GM12878 (cell line): ENCODE measurements at regions not wholly inside any gene's neighbourhood (a gene's known extent, or its start where the extent isn't known, plus 50 kb on each side); places are given as distances from the start of the nearest gene placed in this dataset.

Experiments
- ATAC-seq: fragments of 200-7000 bp; cut with Tn5 transposase; 3 replicates; pipeline ENCODE4 v1.9.1; 2020; ENCODE audit warnings: mild to moderate bottlenecking, moderate library complexity
- BruUV-seq: library from RNA; stranded (reverse); fragments of 400-500 nt; replicated peaks from 2 replicates; lab custom pipeline; 2021; lab: Mats Ljungman, UMichigan
- CTCF ChIA-PET: fragments of 300-600 bp; sonication (Branson Sonifier 250); formaldehyde crosslinking; extraction: SDS; loops from one replicate; lab custom pipeline; 2021; ENCODE audit warnings: inconsistent platforms; lab: Yijun Ruan, JAX
- POLR2A ChIA-PET: fragments of 350-600 bp; formaldehyde crosslinking; extraction: SDS; loops from one replicate; lab custom pipeline; 2021; ENCODE audit warnings: inconsistent platforms; lab: Charles Lee
- RAD21 ChIA-PET: fragments of 300-600 bp; sonication (Branson Sonifier 250); formaldehyde crosslinking; loops from one replicate; lab custom pipeline; 2023; ENCODE audit warnings: antibody characterized with exemption; ENCODE audit not compliant: unreplicated experiment; lab: Charles Lee
- SMC1A ChIA-PET: fragments of 300-600 bp; sonication (Branson Sonifier 250); formaldehyde crosslinking; loops from one replicate; lab custom pipeline; 2023; ENCODE audit not compliant: unreplicated experiment, uncharacterized antibody; lab: Charles Lee
- DNase-seq: peaks from one replicate; pipeline ENCODE4 v3.0.0-alpha.2; 2011; ENCODE audit warnings: low read depth, low spot score
- FAIRE-seq: peaks from 3 replicates; lab custom pipeline; 2011; peaks lifted over from hg19 to GRCh38; lab: Jason Lieb, UNC
- H2AFZ ChIP-seq: 2 replicates; pipeline ENCODE4 v1.6.0; 2011; ENCODE audit warnings: low read depth, low read length, control low read depth; ENCODE audit not compliant: control insufficient read depth
- H3K27ac ChIP-seq: 2 replicates; pipeline ENCODE4 v1.5.1; 2011; ENCODE audit warnings: control low read depth; ENCODE audit not compliant: control insufficient read depth, insufficient read depth
- H3K27me3 ChIP-seq, 2 experiments: replicated peaks in 1 of 2; 2 replicates each; pipeline versions ENCODE4 v1.6.0 to v1.6.1; 2011; ENCODE audit warnings: low read length in 1 of 2; ENCODE audit not compliant: control insufficient read depth in 2 of 2, insufficient read depth in 2 of 2
- H3K36me3 ChIP-seq, 2 experiments: 2 replicates each; pipeline ENCODE4 v1.5.1; 2011; ENCODE audit warnings: low read length in 1 of 2; ENCODE audit not compliant: control insufficient read depth in 2 of 2, insufficient read depth in 2 of 2
- H3K4me1 ChIP-seq: 2 replicates; pipeline ENCODE4 v1.6.1; 2011; ENCODE audit warnings: mild to moderate bottlenecking, low read length, moderate library complexity, mixed read lengths; ENCODE audit not compliant: control insufficient read depth, insufficient read depth
- H3K4me2 ChIP-seq: 2 replicates; pipeline ENCODE4 v1.6.0; 2011; ENCODE audit warnings: control low read depth; ENCODE audit not compliant: control insufficient read depth, insufficient read depth
- H3K4me3 ChIP-seq: fragments of 200-600 bp; sonication (generic); 2 replicates; pipeline ENCODE4 v1.5.1; 2016
- H3K79me2 ChIP-seq: 2 replicates; pipeline ENCODE4 v1.6.0; 2011; ENCODE audit warnings: low read length; ENCODE audit not compliant: control insufficient read depth, insufficient read depth
- H3K9ac ChIP-seq: 2 replicates; pipeline ENCODE4 v1.8.0; 2011; ENCODE audit warnings: low read length, control low read depth, mixed read lengths; ENCODE audit not compliant: control insufficient read depth, insufficient read depth
- H3K9me3 ChIP-seq: replicated peaks from 3 replicates; pipeline ENCODE4 v1.5.1; 2011; ENCODE audit warnings: mild to moderate bottlenecking, low read length; ENCODE audit not compliant: control insufficient read depth, insufficient read depth
- H4K20me1 ChIP-seq: 2 replicates; pipeline ENCODE4 v1.6.0; 2011; ENCODE audit not compliant: control insufficient read depth, insufficient read depth
- ASH2L ChIP-seq: fragments of 300-600, 200-600 bp; sonication (generic); IDR thresholded peaks from 2 replicates; pipeline ENCODE4 v1.6.1; 2017; ENCODE audit warnings: low read depth, mild to moderate bottlenecking, borderline replicate concordance
- BMI1 ChIP-seq: fragments of 450-650 bp; IDR thresholded peaks from 2 replicates; pipeline ENCODE4 v1.6.1; 2016; ENCODE audit warnings: mild to moderate bottlenecking, moderate library complexity, borderline replicate concordance
- CBX3 ChIP-seq: fragments of 200-600 bp; sonication (generic); IDR thresholded peaks from 2 replicates; pipeline ENCODE4 v1.6.1; 2016; ENCODE audit warnings: low read depth, borderline replicate concordance
- CBX5 ChIP-seq: sonication (generic); IDR thresholded peaks from 2 replicates; pipeline ENCODE4 v1.6.1; 2016; ENCODE audit warnings: low read depth, moderate library complexity, mild to moderate bottlenecking, inconsistent platforms
- FOXM1 ChIP-seq: IDR thresholded peaks from 2 replicates; pipeline ENCODE4 v1.6.1; 2012; ENCODE audit warnings: low read depth, mild to moderate bottlenecking, inconsistent platforms, low read length, moderate library complexity
- HSF1 ChIP-seq: fragments of 150-350 bp; IDR thresholded peaks from 2 replicates; pipeline ENCODE4 v1.6.1; 2014; ENCODE audit warnings: mild to moderate bottlenecking, low read depth, low read length
- IKZF2 ChIP-seq, 2 experiments: fragments of 450-650 bp; IDR thresholded peaks; 2 replicates each; pipeline ENCODE4 v1.6.1; 2017; ENCODE audit warnings: mild to moderate bottlenecking in 2 of 2, moderate library complexity in 2 of 2
- KAT2A ChIP-seq: conservative IDR thresholded peaks from 2 replicates; pipeline ENCODE4 v1.6.1; 2011; ENCODE audit warnings: low read depth, low read length; ENCODE audit not compliant: control insufficient read depth
- MEF2B ChIP-seq: fragments of 450-650 bp; IDR thresholded peaks from 2 replicates; pipeline ENCODE4 v1.6.1; 2018; ENCODE audit warnings: mild to moderate bottlenecking, moderate library complexity; ENCODE audit not compliant: partially characterized antibody, poor library complexity, severe bottlenecking
- MLLT1 ChIP-seq: fragments of 450-650 bp; IDR thresholded peaks from 2 replicates; pipeline ENCODE4 v1.6.1; 2016; ENCODE audit warnings: mild to moderate bottlenecking
- POLR2A ChIP-seq: IDR thresholded peaks from 2 replicates; pipeline ENCODE4 v1.6.1; 2011; ENCODE audit warnings: low read depth, mild to moderate bottlenecking, low read length
- RCOR1 ChIP-seq: conservative IDR thresholded peaks from 2 replicates; pipeline ENCODE4 v1.6.1; 2012; ENCODE audit warnings: low read depth, low read length, improper control_type of control experiment
- SIN3A ChIP-seq: IDR thresholded peaks from 2 replicates; pipeline ENCODE4 v1.6.1; 2012; ENCODE audit warnings: low read depth, low read length, improper control_type of control experiment
- SMAD1 ChIP-seq: fragments of 450-650 bp; IDR thresholded peaks from 2 replicates; pipeline ENCODE4 v1.6.1; 2018; ENCODE audit warnings: mild to moderate bottlenecking, low read depth; ENCODE audit not compliant: partially characterized antibody
- SP1 ChIP-seq: IDR thresholded peaks from one replicate; pipeline ENCODE4 v1.6.1; 2011; ENCODE audit warnings: low read depth, low read length
- SPI1 ChIP-seq: IDR thresholded peaks from 2 replicates; pipeline ENCODE4 v1.6.1; 2011; ENCODE audit warnings: low read depth, mild to moderate bottlenecking, low read length, moderate library complexity, borderline replicate concordance; ENCODE audit not compliant: insufficient read depth
- TARDBP ChIP-seq: IDR thresholded peaks from 2 replicates; pipeline ENCODE4 v1.6.1; 2016; ENCODE audit warnings: borderline replicate concordance
- TBL1XR1 ChIP-seq: IDR thresholded peaks from 2 replicates; pipeline ENCODE4 v1.6.1; 2012; ENCODE audit warnings: low read depth, low read length, improper control_type of control experiment
- WGBS: methylation state at CpG from one replicate; pipeline ENCODE4 v1.1.6; 2016; ENCODE audit warnings: low lambda C conversion rate; ENCODE audit not compliant: insufficient replicate concordance, insufficient coverage; ENCODE audit errors: missing lambda C conversion rate; 5-methylcytosine and 5-hydroxymethylcytosine counted together
- in situ Hi-C: fragments of 300-500 bp; cut with MboI; formaldehyde crosslinking; loops from 9 replicates; pipeline ENCODE4 v1.14.3; 2018; ENCODE audit warnings: mixed read lengths
- intact Hi-C: fragments of 100-400 bp; cut with micrococcal nuclease; formaldehyde crosslinking; loops from one replicate; pipeline ENCODE4 v1.14.2; 2022; ENCODE audit not compliant: unreplicated experiment
- TF ChIP-seq, protein P1 (sequence below): fragments of 450-650 bp; formaldehyde crosslinking; IDR thresholded peaks from 2 replicates; pipeline ENCODE4 v1.4.0; 2020; ENCODE audit warnings: mild to moderate bottlenecking, moderate library complexity

GRCh38 chrX:116281106-116281505, 110.6 kb downstream of the AGTR2 start:
- no peaks in the 10 kb centered on the region for H3K79me2 ChIP-seq
- no peak overlapping the region for H3K4me3 ChIP-seq
- SMC1A ChIA-PET, result no interaction called here
- POLR2A ChIA-PET, result no interaction called here
- no peaks in the 10 kb centered on the region for H3K27me3 ChIP-seq
- intact Hi-C loops, result no loop called here
- 5% methylated on average over 1 of the region's 1 CpG for WGBS
- DNase-seq (no peak), ATAC-seq (no peak), FAIRE-seq (no peak)
- no TSS peak for BruUV-seq
- RAD21 ChIA-PET, result no interaction called here
- H3K36me3 ChIP-seq, result no peaks in the 10 kb centered on the region
- no peaks in the 10 kb centered on the region for H3K4me1 ChIP-seq
- H4K20me1 ChIP-seq, result no peaks in the 10 kb centered on the region
- in situ Hi-C loops, result no loop called here
- H2AFZ ChIP-seq, result no peak overlapping the region
- CTCF ChIA-PET, result no interaction called here
- no peak overlapping the region for H3K4me2 ChIP-seq
- H3K9ac ChIP-seq, result no peak overlapping the region
- no peaks in the 10 kb centered on the region for H3K9me3 ChIP-seq
- no peak overlapping the region for H3K27ac ChIP-seq
- no peak for TF ChIP-seq CBX5
- no peak for TF ChIP-seq FOXM1
- TF ChIP-seq MLLT1, result no peak
- no peak for TF ChIP-seq ASH2L
- no peak for TF ChIP-seq IKZF2 (IDR thresholded peaks at IDR 0.05)
- TF ChIP-seq TARDBP, result no peak
- no peak for TF ChIP-seq SMAD1
- no peak for TF ChIP-seq SP1
- no peak for TF ChIP-seq RCOR1
- TF ChIP-seq TBL1XR1, result no peak
- TF ChIP-seq SPI1, result no peak
- TF ChIP-seq, protein P1, sequence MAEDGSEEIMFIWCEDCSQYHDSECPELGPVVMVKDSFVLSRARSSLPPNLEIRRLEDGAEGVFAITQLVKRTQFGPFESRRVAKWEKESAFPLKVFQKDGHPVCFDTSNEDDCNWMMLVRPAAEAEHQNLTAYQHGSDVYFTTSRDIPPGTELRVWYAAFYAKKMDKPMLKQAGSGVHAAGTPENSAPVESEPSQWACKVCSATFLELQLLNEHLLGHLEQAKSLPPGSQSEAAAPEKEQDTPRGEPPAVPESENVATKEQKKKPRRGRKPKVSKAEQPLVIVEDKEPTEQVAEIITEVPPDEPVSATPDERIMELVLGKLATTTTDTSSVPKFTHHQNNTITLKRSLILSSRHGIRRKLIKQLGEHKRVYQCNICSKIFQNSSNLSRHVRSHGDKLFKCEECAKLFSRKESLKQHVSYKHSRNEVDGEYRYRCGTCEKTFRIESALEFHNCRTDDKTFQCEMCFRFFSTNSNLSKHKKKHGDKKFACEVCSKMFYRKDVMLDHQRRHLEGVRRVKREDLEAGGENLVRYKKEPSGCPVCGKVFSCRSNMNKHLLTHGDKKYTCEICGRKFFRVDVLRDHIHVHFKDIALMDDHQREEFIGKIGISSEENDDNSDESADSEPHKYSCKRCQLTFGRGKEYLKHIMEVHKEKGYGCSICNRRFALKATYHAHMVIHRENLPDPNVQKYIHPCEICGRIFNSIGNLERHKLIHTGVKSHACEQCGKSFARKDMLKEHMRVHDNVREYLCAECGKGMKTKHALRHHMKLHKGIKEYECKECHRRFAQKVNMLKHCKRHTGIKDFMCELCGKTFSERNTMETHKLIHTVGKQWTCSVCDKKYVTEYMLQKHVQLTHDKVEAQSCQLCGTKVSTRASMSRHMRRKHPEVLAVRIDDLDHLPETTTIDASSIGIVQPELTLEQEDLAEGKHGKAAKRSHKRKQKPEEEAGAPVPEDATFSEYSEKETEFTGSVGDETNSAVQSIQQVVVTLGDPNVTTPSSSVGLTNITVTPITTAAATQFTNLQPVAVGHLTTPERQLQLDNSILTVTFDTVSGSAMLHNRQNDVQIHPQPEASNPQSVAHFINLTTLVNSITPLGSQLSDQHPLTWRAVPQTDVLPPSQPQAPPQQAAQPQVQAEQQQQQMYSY (CRISPR knock-in tag), result no peak
- no peak for TF ChIP-seq POLR2A
- no peak for TF ChIP-seq HSF1
- TF ChIP-seq CBX3, result no peak
- TF ChIP-seq KAT2A, result no peak
- no peak for TF ChIP-seq SIN3A
- TF ChIP-seq MEF2B, result no peak
- no peak for TF ChIP-seq BMI1
